B cell (primary cell): ENCODE measurements at regions not wholly inside any gene's neighbourhood (a gene's known extent, or its start where the extent isn't known, plus 50 kb on each side); places are given as distances from the start of the nearest gene placed in this dataset.

Experiments
- EZH2 ChIP-seq: IDR thresholded peaks from 2 replicates; pipeline ENCODE4 v1.6.1; 2012; ENCODE audit warnings: borderline replicate concordance, low read depth, mild to moderate bottlenecking, moderate library complexity, low read length; ENCODE audit not compliant: insufficient read depth, poor library complexity, severe bottlenecking
- TF ChIP-seq, protein P1 (sequence below): fragments of 200-600 bp; IDR thresholded peaks from one replicate; pipeline ENCODE4 v1.8.0; 2022; ENCODE audit warnings: antibody characterized with exemption, mild to moderate bottlenecking

DNA sequence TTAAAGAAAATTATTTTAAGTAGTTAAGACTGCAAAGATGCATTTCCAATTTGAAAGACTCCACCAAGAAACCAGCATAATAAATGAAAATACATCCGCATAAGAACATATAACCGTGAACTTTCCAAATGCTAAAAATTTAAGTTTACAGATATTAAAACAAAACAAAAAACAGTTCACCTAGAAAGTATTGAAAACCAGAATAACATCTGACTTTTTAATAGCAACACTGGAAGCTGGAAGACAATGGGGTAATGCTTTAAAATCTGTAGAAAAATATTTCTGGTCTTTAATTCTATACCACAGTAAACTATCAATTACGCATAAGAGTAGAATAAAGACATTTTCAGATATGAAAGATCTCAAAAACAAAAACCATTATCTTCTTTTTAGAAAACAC, 79.3 kb upstream of the COL24A1 start:
- TF ChIP-seq, protein P1, sequence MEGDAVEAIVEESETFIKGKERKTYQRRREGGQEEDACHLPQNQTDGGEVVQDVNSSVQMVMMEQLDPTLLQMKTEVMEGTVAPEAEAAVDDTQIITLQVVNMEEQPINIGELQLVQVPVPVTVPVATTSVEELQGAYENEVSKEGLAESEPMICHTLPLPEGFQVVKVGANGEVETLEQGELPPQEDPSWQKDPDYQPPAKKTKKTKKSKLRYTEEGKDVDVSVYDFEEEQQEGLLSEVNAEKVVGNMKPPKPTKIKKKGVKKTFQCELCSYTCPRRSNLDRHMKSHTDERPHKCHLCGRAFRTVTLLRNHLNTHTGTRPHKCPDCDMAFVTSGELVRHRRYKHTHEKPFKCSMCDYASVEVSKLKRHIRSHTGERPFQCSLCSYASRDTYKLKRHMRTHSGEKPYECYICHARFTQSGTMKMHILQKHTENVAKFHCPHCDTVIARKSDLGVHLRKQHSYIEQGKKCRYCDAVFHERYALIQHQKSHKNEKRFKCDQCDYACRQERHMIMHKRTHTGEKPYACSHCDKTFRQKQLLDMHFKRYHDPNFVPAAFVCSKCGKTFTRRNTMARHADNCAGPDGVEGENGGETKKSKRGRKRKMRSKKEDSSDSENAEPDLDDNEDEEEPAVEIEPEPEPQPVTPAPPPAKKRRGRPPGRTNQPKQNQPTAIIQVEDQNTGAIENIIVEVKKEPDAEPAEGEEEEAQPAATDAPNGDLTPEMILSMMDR, result no peak
- no peak for TF ChIP-seq EZH2
